GM10266 (cell line): ENCODE measurements at regions not wholly inside any gene's neighbourhood (a gene's known extent, or its start where the extent isn't known, plus 50 kb on each side); places are given as distances from the start of the nearest gene placed in this dataset.

Experiments used
- DNase-seq: peaks from one replicate; pipeline ENCODE4 v3.0.0; 2012; ENCODE audit errors: extremely low spot score
- TF ChIP-seq, protein P1 (sequence below): IDR thresholded peaks from 2 replicates; pipeline ENCODE4 v1.5.1; 2012; ENCODE audit warnings: mild to moderate bottlenecking, low read depth; ENCODE audit not compliant: control insufficient read depth, insufficient read depth; ENCODE audit errors: missing control alignments

DNA sequence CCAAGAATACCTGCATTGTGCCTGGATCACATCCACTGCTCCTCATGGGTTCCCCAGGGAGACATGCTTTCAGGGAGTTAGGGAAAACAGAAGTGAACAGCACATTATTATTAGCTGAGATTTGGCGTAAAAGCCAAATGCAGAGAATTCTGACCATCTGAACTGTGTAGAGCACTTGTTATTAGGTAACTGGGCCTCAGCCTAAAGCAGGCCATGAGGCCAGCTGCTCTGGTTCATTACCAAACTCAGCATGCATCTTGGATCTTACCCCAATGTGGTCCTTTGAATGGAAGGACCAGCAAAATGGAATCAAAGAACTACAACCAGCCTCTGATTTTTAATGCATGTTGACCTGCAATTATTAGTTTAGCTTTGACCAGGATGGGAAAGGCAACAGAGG, 322.3 kb downstream of the KCNS3 start:
- no peak for DNase-seq
- TF ChIP-seq, protein P1, sequence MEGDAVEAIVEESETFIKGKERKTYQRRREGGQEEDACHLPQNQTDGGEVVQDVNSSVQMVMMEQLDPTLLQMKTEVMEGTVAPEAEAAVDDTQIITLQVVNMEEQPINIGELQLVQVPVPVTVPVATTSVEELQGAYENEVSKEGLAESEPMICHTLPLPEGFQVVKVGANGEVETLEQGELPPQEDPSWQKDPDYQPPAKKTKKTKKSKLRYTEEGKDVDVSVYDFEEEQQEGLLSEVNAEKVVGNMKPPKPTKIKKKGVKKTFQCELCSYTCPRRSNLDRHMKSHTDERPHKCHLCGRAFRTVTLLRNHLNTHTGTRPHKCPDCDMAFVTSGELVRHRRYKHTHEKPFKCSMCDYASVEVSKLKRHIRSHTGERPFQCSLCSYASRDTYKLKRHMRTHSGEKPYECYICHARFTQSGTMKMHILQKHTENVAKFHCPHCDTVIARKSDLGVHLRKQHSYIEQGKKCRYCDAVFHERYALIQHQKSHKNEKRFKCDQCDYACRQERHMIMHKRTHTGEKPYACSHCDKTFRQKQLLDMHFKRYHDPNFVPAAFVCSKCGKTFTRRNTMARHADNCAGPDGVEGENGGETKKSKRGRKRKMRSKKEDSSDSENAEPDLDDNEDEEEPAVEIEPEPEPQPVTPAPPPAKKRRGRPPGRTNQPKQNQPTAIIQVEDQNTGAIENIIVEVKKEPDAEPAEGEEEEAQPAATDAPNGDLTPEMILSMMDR: no peak

DNA sequence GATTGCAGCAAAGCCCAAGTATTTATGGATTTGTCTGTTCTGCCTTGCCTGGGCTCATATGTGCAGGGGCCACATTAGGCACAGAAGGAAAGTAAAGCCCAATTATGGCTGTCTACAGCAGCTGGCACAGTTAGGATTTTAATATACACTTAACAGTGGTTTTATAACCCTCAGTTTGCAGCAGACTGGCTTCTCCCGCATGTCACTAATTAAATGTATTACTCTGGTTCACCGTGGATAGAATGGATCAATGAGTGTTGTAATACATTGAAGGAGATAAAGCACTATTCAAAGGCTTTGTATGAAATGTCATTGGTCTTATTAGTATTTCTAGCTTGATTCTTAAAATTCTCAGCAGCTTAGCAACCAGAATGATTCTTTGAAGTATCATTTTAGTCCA, 320.2 kb downstream of the KCNS3 start:
- TF ChIP-seq, protein P1: no peak

DNA sequence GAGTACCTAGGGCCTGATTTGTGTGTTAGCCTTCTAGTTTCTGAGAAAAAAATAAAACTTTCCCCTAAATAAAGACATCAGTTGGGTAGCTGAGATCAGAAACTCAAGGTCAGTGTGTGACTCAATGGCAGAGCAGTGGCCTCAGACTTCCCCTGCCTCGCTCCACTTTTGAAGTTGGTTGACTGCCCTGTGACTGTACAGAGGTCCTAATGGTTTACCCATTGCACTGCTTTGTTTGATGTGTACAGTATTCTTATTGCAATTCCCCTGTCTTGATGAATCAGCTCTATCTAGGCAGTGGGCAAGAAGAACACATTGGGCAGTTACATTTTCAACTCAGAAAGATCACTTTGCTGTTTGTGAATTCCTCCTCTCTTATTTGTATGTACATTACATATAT, 315.7 kb downstream of the KCNS3 start:
- no peak for DNase-seq
- TF ChIP-seq, protein P1: no peak

More for the DNA sequence above, 320.2 kb downstream of the KCNS3 start:
- no peak for DNase-seq

DNA sequence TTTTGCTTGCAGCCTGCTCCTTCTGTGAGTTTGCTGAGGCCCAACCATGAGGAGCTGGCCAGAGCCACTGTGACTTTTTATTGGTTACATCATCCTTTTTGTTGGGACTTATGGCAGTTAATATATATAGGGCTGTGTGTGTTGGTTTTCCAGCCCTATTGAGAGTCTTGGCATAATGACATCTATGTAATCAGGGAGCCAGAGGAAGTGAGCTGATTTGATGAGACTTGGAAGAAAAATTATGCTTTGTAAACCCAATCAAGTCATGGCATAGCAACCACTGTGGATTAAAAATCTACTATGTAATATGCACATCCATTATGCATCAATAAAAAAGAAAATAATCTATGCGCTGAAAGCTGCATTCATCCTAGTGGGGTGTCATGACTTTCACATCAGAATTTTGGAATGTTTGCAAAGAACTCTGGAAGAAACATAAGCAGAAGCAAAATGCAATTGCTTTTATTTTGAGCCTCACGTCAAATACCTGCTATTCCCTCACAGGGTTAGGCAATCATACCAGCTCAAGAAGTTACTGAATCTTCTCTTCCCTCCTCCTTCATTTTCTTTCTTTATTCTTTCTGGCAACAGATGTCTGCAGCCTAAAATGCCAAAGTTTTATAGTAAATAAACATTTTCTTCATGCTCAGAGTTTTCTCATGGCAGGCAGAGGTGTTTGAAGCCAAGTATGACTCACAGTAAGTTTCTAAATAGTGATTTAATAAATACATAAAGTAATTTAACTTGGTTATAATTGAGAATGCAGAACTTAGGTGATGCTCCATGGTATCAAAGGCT, 308.5 kb downstream of the KCNS3 start:
- TF ChIP-seq, protein P1: no peak
- no peak for DNase-seq

DNA sequence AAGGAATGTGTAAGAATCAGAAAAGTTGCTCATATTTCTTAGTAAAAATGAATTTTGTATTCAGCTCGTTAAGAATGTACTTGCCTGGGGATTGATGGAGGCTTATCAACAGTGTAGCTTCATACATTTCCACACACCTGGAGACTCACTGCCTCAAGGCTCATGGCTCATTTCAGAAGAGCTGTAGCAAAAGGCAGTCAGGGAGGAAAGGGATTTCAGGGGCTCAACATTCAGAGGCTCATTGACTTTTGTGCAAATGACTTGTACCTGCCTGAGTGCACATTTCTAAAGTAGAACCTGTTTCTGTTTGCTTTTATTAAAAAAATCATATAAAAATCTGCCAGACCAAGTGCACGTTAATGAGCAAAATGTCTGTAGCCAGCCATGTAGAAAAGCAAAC, 304.4 kb downstream of the KCNS3 start:
- DNase-seq: no peak
- TF ChIP-seq, protein P1: no peak

DNA sequence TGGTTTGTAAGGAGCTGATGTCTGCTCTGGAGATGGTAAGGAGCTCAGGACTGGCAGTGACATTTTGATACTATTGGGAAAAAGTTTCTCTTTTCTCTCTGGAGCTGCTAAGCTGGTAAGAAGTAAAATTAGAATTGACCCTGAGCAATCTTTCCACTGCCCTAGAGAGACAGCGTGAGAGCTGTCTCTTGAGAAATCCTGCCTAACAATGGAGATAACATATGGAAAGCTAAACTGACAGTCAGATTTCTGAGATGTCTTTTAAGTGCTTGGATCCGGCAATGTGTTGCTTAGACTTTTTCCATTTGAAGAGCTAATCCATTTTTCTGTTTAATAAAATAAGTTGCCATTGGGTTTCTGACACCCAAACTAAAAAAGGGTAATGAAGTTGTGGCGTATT, 302.4 kb downstream of the KCNS3 start:
- no peak for DNase-seq
- TF ChIP-seq, protein P1: no peak

DNA sequence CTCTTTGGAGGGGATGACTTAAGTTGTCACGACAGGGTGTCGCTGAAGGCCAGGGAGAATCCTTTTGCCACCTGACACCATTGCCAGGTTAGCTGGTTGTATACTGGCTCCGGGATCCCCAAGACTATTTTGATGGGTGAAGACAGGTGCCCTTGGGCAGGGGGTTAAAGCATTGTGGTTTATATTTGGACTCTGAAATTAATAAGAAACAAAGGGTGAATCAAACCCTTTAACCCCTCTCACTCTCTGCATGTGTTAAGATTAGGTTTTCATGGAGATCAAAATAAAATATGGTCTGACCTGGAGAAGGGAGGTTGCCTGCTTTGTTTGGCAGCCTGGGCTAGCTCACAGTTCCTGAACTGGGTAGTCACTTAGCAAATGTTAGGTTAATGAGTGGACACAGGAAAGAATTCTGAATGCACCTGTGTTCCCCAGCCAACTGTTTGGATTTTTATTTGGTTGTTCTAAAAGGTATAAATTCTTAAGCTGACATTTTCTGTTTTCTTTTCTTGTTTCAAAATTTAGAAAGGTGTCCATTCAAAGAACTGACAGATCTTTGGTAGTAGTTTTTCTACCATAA, 301.7 kb downstream of the KCNS3 start:
- TF ChIP-seq, protein P1: no peak
- no peak for DNase-seq
